Skeletal muscle satellite cell (primary cell): ENCODE measurements at regions not wholly inside any gene's neighbourhood (a gene's known extent, or its start where the extent isn't known, plus 50 kb on each side); places are given as distances from the start of the nearest gene placed in this dataset.

Experiments
- H3K27me3 ChIP-seq: 2 replicates; pipeline ENCODE4 v1.7.0; 2013; ENCODE audit warnings: low read length; ENCODE audit not compliant: control insufficient read depth, insufficient read depth
- H3K36me3 ChIP-seq: 2 replicates; pipeline ENCODE4 v1.7.0; 2013; ENCODE audit warnings: mild to moderate bottlenecking, control low read depth, low read length; ENCODE audit not compliant: insufficient read depth
- H3K4me1 ChIP-seq: 2 replicates; pipeline ENCODE4 v1.7.0; 2013; ENCODE audit warnings: low read length; ENCODE audit not compliant: control insufficient read depth, insufficient read depth
- H3K4me2 ChIP-seq: 2 replicates; pipeline ENCODE4 v1.7.0; 2013; ENCODE audit warnings: mild to moderate bottlenecking, low read length
- H3K4me3 ChIP-seq: 2 replicates; pipeline ENCODE4 v1.7.0; 2013; ENCODE audit warnings: low read length
- H3K9ac ChIP-seq: 2 replicates; pipeline ENCODE4 v1.7.0; 2013; ENCODE audit warnings: mild to moderate bottlenecking, low read depth, low read length, moderate library complexity
- H3K9me3 ChIP-seq: replicated peaks from 2 replicates; pipeline ENCODE4 v1.7.0; 2013; ENCODE audit warnings: mild to moderate bottlenecking, control low read depth, low read length

DNA sequence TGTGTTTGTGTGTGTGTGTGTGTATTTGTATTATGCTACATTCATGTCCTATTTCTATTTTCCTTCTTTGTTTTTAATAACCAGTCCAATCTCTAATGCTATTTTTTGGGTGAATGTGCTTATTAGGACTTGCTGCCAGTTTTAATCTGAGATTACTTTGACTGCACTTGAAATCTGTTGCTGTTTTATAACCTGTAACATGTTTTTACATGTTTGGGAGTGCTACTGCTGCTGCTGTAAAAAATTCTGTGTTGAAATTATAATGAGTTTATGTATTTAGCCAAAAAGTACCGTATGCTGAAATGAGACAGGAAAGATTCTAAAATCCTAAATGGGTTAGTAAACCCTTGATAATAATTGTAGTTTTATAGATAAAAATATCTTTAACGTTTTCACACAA, 104.7 kb upstream of the SSBP2 start:
- Histone ChIP-seq H3K4me2 (no peak overlapping the region), H3K4me3 (no peak overlapping the region), H3K9me3 (no peaks in the 10 kb centered on the region), H3K4me1 (peaks cover 33% of the 10 kb centered on the region), H3K36me3 (no peaks in the 10 kb centered on the region), H3K27me3 (no peaks in the 10 kb centered on the region), H3K9ac (no peak overlapping the region)

DNA sequence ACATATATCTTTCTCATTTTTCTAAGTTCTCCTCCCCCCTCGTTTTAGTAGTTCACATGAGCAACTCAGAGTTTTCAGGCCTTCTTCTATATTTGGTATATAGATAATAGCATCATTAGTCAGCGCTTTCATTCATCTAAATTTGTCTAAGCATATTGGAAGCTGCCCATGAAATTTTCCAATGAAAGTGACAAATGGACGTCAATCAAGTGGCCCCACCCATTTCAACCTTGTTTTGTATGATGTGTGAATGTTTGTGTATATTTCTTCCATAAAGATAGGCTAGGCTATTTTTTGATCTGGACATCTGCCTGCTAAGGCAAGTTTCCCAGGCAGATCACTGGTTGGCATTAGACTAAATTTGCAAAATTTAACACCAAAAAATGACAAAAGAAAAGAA, 104.0 kb upstream of the SSBP2 start:
- Histone ChIP-seq H3K27me3 (no peaks in the 10 kb centered on the region), H3K4me1 (peaks cover 39% of the 10 kb centered on the region)

GRCh38 chr5:81854485-81854884, 103.6 kb upstream of the SSBP2 start:
- no peaks in the 10 kb centered on the region for H3K36me3 ChIP-seq
- no peak overlapping the region for H3K4me2 ChIP-seq
- H3K4me1 ChIP-seq, result peaks cover 39% of the 10 kb centered on the region
- no peaks in the 10 kb centered on the region for H3K27me3 ChIP-seq
- H3K9me3 ChIP-seq, result no peaks in the 10 kb centered on the region
- H3K4me3 ChIP-seq, result no peak overlapping the region
- no peak overlapping the region for H3K9ac ChIP-seq

More for the DNA sequence above, 104.0 kb upstream of the SSBP2 start:
- no peak overlapping the region for H3K4me3 ChIP-seq
- H3K36me3 ChIP-seq, result no peaks in the 10 kb centered on the region
- no peaks in the 10 kb centered on the region for H3K9me3 ChIP-seq
- H3K4me2 ChIP-seq, result no peak overlapping the region
- no peak overlapping the region for H3K9ac ChIP-seq

- Histone ChIP-seq H3K4me2 (peak overlapping the region; percentile 94), H3K9ac (no peak overlapping the region), H3K4me1 (peaks cover 38% of the 10 kb centered on the region), H3K4me3 (no peak overlapping the region), H3K36me3 (no peaks in the 10 kb centered on the region), H3K9me3 (no peaks in the 10 kb centered on the region), H3K27me3 (no peaks in the 10 kb centered on the region)
These were observed 102.1 kb upstream of the SSBP2 start for GRCh38 chr5:81853030-81853357.

- peak overlapping the region; percentile 73 for H3K4me3 ChIP-seq
- no peaks in the 10 kb centered on the region for H3K9me3 ChIP-seq
- peak overlapping the region; percentile 90 for H3K9ac ChIP-seq
- H3K36me3 ChIP-seq, result no peaks in the 10 kb centered on the region
- H3K4me1 ChIP-seq, result peaks cover 32% of the 10 kb centered on the region
- H3K27me3 ChIP-seq, result no peaks in the 10 kb centered on the region
- peak overlapping the region; percentile 94 for H3K4me2 ChIP-seq
These were observed 101.6 kb upstream of the SSBP2 start for GRCh38 chr5:81852291-81853029.

GRCh38 chr5:81851481-81852178, 100.7 kb upstream of the SSBP2 start:
- Histone ChIP-seq H3K9ac (peak overlapping the region; percentile 90), H3K4me3 (peak overlapping the region; percentile 73), H3K4me2 (peak overlapping the region; percentile 94), H3K36me3 (no peaks in the 10 kb centered on the region), H3K27me3 (no peaks in the 10 kb centered on the region), H3K4me1 (peaks cover 30% of the 10 kb centered on the region), H3K9me3 (no peaks in the 10 kb centered on the region)

DNA sequence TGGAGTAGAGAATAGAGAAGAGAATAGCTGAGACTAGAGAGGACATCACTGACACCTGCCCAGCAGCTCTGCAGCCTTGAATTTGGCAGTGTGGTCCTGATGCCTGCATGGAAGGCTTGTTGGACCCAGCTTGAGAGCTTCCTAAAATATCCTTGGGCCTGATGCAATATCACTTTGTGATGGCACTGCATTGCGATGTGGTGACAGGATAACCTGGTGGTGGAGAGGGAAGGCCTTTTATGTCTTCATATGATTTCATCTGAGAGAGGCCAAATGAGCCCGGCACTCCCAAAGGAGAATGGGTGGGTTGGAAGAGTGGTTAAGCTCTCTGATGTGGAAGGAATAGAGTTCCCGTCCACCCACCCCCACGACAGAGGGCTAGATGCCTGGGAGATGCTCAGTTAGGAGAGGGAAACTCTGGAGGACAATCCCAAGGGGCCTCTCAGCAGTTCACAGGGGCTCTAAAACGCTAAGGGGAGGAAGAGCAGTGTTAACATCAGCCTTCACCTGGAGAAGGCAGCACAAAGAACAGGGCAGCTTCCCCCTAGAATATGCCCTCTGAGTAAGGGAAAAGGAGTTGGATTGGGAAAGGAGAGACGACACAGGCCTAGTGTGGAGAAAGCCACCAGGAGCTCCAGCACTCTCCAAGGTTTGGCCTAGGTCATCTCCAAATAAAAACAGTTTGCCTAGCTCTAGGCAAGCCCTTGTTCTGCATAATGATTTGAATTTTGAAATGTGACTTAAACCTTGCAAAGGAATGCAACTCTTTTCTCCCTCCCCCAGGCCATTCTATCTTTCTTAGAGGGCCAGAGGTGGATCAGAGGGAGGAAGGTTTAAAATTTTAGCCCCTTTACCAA, 99.8 kb upstream of the SSBP2 start:
- H3K4me3 ChIP-seq, result peak overlapping the region; percentile 73
- peak overlapping the region; percentile 94 for H3K4me2 ChIP-seq
- no peaks in the 10 kb centered on the region for H3K27me3 ChIP-seq
- H3K9ac ChIP-seq, result peak overlapping the region; percentile 90
- no peaks in the 10 kb centered on the region for H3K36me3 ChIP-seq
- no peaks in the 10 kb centered on the region for H3K9me3 ChIP-seq
- H3K4me1 ChIP-seq, result peaks cover 30% of the 10 kb centered on the region

- Histone ChIP-seq H3K36me3 (no peaks in the 10 kb centered on the region), H3K27me3 (no peaks in the 10 kb centered on the region), H3K4me3 (no peak overlapping the region), H3K4me1 (peaks cover 27% of the 10 kb centered on the region), H3K9me3 (no peaks in the 10 kb centered on the region), H3K9ac (no peak overlapping the region), H3K4me2 (no peak overlapping the region)
These were observed 99.0 kb upstream of the SSBP2 start for GRCh38 chr5:81849770-81850367.

- H3K27me3 ChIP-seq, result no peaks in the 10 kb centered on the region
- H3K9ac ChIP-seq, result no peak overlapping the region
- H3K4me1 ChIP-seq, result peaks cover 27% of the 10 kb centered on the region
- no peak overlapping the region for H3K4me2 ChIP-seq
- H3K36me3 ChIP-seq, result no peaks in the 10 kb centered on the region
- no peak overlapping the region for H3K4me3 ChIP-seq
- no peaks in the 10 kb centered on the region for H3K9me3 ChIP-seq
These were observed 97.5 kb upstream of the SSBP2 start for GRCh38 chr5:81848362-81848880.

DNA sequence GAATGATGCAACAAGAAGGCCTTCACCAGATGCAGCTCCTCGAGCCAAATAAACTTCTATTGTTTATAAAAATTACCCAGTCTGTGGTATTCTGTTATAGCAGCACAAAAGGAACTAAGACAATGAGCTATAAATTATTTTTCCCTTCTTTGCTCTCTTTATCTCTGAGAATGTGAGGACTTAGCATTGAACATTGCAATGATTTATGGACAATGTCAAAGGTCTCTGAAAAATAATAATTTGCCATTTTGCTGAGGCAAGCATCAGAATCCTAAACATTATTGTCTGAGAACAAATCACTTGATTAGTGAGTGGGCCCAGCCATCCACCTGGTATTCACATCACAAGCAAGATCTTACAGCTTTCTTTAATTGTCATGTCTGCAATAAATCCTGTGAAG, 95.4 kb upstream of the SSBP2 start:
- no peak overlapping the region for H3K4me2 ChIP-seq
- no peak overlapping the region for H3K9ac ChIP-seq
- H3K9me3 ChIP-seq, result no peaks in the 10 kb centered on the region
- no peaks in the 10 kb centered on the region for H3K36me3 ChIP-seq
- peaks cover 13% of the 10 kb centered on the region for H3K4me1 ChIP-seq
- H3K27me3 ChIP-seq, result no peaks in the 10 kb centered on the region
- H3K4me3 ChIP-seq, result no peak overlapping the region

GRCh38 chr5:81843845-81844244, 92.9 kb upstream of the SSBP2 start:
- no peak overlapping the region for H3K9ac ChIP-seq
- H3K27me3 ChIP-seq, result no peaks in the 10 kb centered on the region
- H3K4me3 ChIP-seq, result no peak overlapping the region
- no peak overlapping the region for H3K4me2 ChIP-seq
- no peaks in the 10 kb centered on the region for H3K36me3 ChIP-seq
- no peaks in the 10 kb centered on the region for H3K4me1 ChIP-seq
- H3K9me3 ChIP-seq, result no peaks in the 10 kb centered on the region
